ENCODE measurements at regions not wholly inside any gene's neighbourhood (a gene's known extent, or its start where the extent isn't known, plus 50 kb on each side); places are given as distances from the start of the nearest gene placed in this dataset.

GRCh38 chr4:176507845-176508533 is 188.2 kb downstream of the SPCS3 start:
- Mint-ChIP-seq H3K4me1 (no peaks in the 10 kb centered on the region), H3K4me3 (no peak overlapping the region), H3K9me3 (peaks cover 7% of the 10 kb centered on the region), H3K27ac (no peak overlapping the region), H3K27me3 (no peaks in the 10 kb centered on the region), H3K36me3 (ENCODE audit: low read depth) (no peaks in the 10 kb centered on the region)
- ATAC-seq (no peak), DNase-seq (no peak)

- Mint-ChIP-seq H3K27ac (no peak overlapping the region), H3K9me3 (peaks cover 11% of the 10 kb centered on the region), H3K36me3 (ENCODE audit: low read depth) (no peaks in the 10 kb centered on the region), H3K4me1 (no peaks in the 10 kb centered on the region), H3K27me3 (no peaks in the 10 kb centered on the region), H3K4me3 (no peak overlapping the region)
- no peak for DNase-seq
- no peak for ATAC-seq
Observed at GRCh38 chr4:176508780-176509331, 189.1 kb downstream of the SPCS3 start.

- DNase-seq (no peak), ATAC-seq (no peak)
- H3K4me1 Mint-ChIP-seq: no peaks in the 10 kb centered on the region
- no peaks in the 10 kb centered on the region for H3K27me3 Mint-ChIP-seq
- H3K36me3 Mint-ChIP-seq (ENCODE audit: low read depth): no peaks in the 10 kb centered on the region
- no peak overlapping the region for H3K27ac Mint-ChIP-seq
- H3K9me3 Mint-ChIP-seq: no peaks in the 10 kb centered on the region
- no peak overlapping the region for H3K4me3 Mint-ChIP-seq
Observed at GRCh38 chr4:176525576-176525975, 205.8 kb downstream of the SPCS3 start.

GRCh38 chr4:176526704-176527103 is 206.9 kb downstream of the SPCS3 start:
- Mint-ChIP-seq H3K9me3 (no peaks in the 10 kb centered on the region), H3K36me3 (ENCODE audit: low read depth) (no peaks in the 10 kb centered on the region), H3K27me3 (no peaks in the 10 kb centered on the region), H3K27ac (no peak overlapping the region), H3K4me1 (no peaks in the 10 kb centered on the region), H3K4me3 (no peak overlapping the region)
- no peak for DNase-seq
- ATAC-seq: no peak

- ATAC-seq: no peak
- no peaks in the 10 kb centered on the region for H3K27me3 Mint-ChIP-seq
- no peak for DNase-seq
- H3K4me1 Mint-ChIP-seq: no peaks in the 10 kb centered on the region
- H3K36me3 Mint-ChIP-seq (ENCODE audit: low read depth): no peaks in the 10 kb centered on the region
- no peak overlapping the region for H3K27ac Mint-ChIP-seq
- no peaks in the 10 kb centered on the region for H3K9me3 Mint-ChIP-seq
- no peak overlapping the region for H3K4me3 Mint-ChIP-seq
Observed at GRCh38 chr4:176529574-176529973, 209.8 kb downstream of the SPCS3 start.

- H3K27me3 Mint-ChIP-seq: no peaks in the 10 kb centered on the region
- no peak overlapping the region for H3K27ac Mint-ChIP-seq
- no peak overlapping the region for H3K4me3 Mint-ChIP-seq
- DNase-seq: no peak
- H3K9me3 Mint-ChIP-seq: no peaks in the 10 kb centered on the region
- H3K4me1 Mint-ChIP-seq: no peaks in the 10 kb centered on the region
- no peak for ATAC-seq
- no peaks in the 10 kb centered on the region for H3K36me3 Mint-ChIP-seq (ENCODE audit: low read depth)
Observed at GRCh38 chr4:176533159-176533558, 213.4 kb downstream of the SPCS3 start.

GRCh38 chr4:176534566-176534965 is 214.8 kb downstream of the SPCS3 start:
- Mint-ChIP-seq H3K4me1 (no peaks in the 10 kb centered on the region), H3K27ac (no peak overlapping the region), H3K9me3 (no peaks in the 10 kb centered on the region), H3K36me3 (ENCODE audit: low read depth) (no peaks in the 10 kb centered on the region), H3K27me3 (no peaks in the 10 kb centered on the region), H3K4me3 (no peak overlapping the region)
- ATAC-seq (no peak), DNase-seq (no peak)

- ATAC-seq (no peak), DNase-seq (no peak)
- Mint-ChIP-seq H3K9me3 (no peaks in the 10 kb centered on the region), H3K27me3 (no peaks in the 10 kb centered on the region), H3K4me3 (no peak overlapping the region), H3K4me1 (no peaks in the 10 kb centered on the region), H3K36me3 (ENCODE audit: low read depth) (no peaks in the 10 kb centered on the region), H3K27ac (no peak overlapping the region)
Observed at GRCh38 chr4:176538217-176538925, 218.6 kb downstream of the SPCS3 start.

- H3K27ac Mint-ChIP-seq: no peak overlapping the region
- no peak for ATAC-seq
- no peak for DNase-seq
- no peaks in the 10 kb centered on the region for H3K4me1 Mint-ChIP-seq
- no peak overlapping the region for H3K4me3 Mint-ChIP-seq
- H3K27me3 Mint-ChIP-seq: no peaks in the 10 kb centered on the region
- no peaks in the 10 kb centered on the region for H3K36me3 Mint-ChIP-seq (ENCODE audit: low read depth)
- H3K9me3 Mint-ChIP-seq: no peaks in the 10 kb centered on the region
Observed at GRCh38 chr4:176539091-176539784, 219.5 kb downstream of the SPCS3 start.

GRCh38 chr4:176539785-176540175 is 220.0 kb downstream of the SPCS3 start:
- Mint-ChIP-seq H3K9me3 (no peaks in the 10 kb centered on the region), H3K27me3 (no peaks in the 10 kb centered on the region), H3K27ac (no peak overlapping the region), H3K36me3 (ENCODE audit: low read depth) (no peaks in the 10 kb centered on the region), H3K4me3 (no peak overlapping the region), H3K4me1 (no peaks in the 10 kb centered on the region)
- ATAC-seq (no peak), DNase-seq (no peak)

GRCh38 chr4:176540814-176541213 is 221.0 kb downstream of the SPCS3 start:
- no peak overlapping the region for H3K27ac Mint-ChIP-seq
- DNase-seq (no peak), ATAC-seq (no peak)
- H3K4me3 Mint-ChIP-seq: no peak overlapping the region
- H3K4me1 Mint-ChIP-seq: no peaks in the 10 kb centered on the region
- no peaks in the 10 kb centered on the region for H3K36me3 Mint-ChIP-seq (ENCODE audit: low read depth)
- H3K9me3 Mint-ChIP-seq: no peaks in the 10 kb centered on the region
- H3K27me3 Mint-ChIP-seq: no peaks in the 10 kb centered on the region

- H3K27me3 Mint-ChIP-seq: no peaks in the 10 kb centered on the region
- DNase-seq (no peak), ATAC-seq (no peak)
- H3K4me3 Mint-ChIP-seq: no peak overlapping the region
- no peak overlapping the region for H3K27ac Mint-ChIP-seq
- no peaks in the 10 kb centered on the region for H3K9me3 Mint-ChIP-seq
- H3K4me1 Mint-ChIP-seq: no peaks in the 10 kb centered on the region
- no peaks in the 10 kb centered on the region for H3K36me3 Mint-ChIP-seq (ENCODE audit: low read depth)
Observed at GRCh38 chr4:176545872-176546271, 226.1 kb downstream of the SPCS3 start.

GRCh38 chr4:176546975-176547374 is 227.2 kb downstream of the SPCS3 start:
- H3K27me3 Mint-ChIP-seq: no peaks in the 10 kb centered on the region
- H3K4me1 Mint-ChIP-seq: no peaks in the 10 kb centered on the region
- peaks cover 5% of the 10 kb centered on the region for H3K9me3 Mint-ChIP-seq
- DNase-seq (no peak), ATAC-seq (no peak)
- no peak overlapping the region for H3K27ac Mint-ChIP-seq
- no peak overlapping the region for H3K4me3 Mint-ChIP-seq
- H3K36me3 Mint-ChIP-seq (ENCODE audit: low read depth): no peaks in the 10 kb centered on the region

GRCh38 chr4:176548571-176548970 is 228.8 kb downstream of the SPCS3 start:
- Mint-ChIP-seq H3K4me1 (no peaks in the 10 kb centered on the region), H3K36me3 (ENCODE audit: low read depth) (no peaks in the 10 kb centered on the region), H3K27me3 (no peaks in the 10 kb centered on the region), H3K27ac (no peak overlapping the region), H3K4me3 (no peak overlapping the region), H3K9me3 (peaks cover 11% of the 10 kb centered on the region)
- DNase-seq (no peak), ATAC-seq (no peak)
